Tongue (tissue), 1 donor: ENCODE measurements at regions not wholly inside any gene's neighbourhood (a gene's known extent, or its start where the extent isn't known, plus 50 kb on each side); places are given as distances from the start of the nearest gene placed in this dataset.

Experiments used
- DNase-seq: peaks from one replicate; pipeline ENCODE4 v3.0.0-alpha.2; 2015

GRCh38 chr3:170730071-170730812 is 139.8 kb downstream of the RPL22L1 start:
- DNase-seq: no peak

GRCh38 chr3:170728181-170728580 is 141.8 kb downstream of the RPL22L1 start:
- DNase-seq: no peak

GRCh38 chr3:170727754-170728153 is 141.9 kb upstream of the SLC7A14 start:
- DNase-seq: no peak

- no peak for DNase-seq
Observed at GRCh38 chr3:170726976-170727661, 141.2 kb upstream of the SLC7A14 start.

- no peak for DNase-seq
Observed at GRCh38 chr3:170725285-170725731, 139.4 kb upstream of the SLC7A14 start.

- DNase-seq: no peak
Observed at GRCh38 chr3:170724599-170725280, 138.9 kb upstream of the SLC7A14 start.

- DNase-seq: no peak
Observed at GRCh38 chr3:170723241-170723640, 137.4 kb upstream of the SLC7A14 start.

- no peak for DNase-seq
Observed at GRCh38 chr3:170721563-170721962, 135.7 kb upstream of the SLC7A14 start.

- DNase-seq: no peak
Observed at GRCh38 chr3:170719300-170719699, 133.4 kb upstream of the SLC7A14 start.

- DNase-seq: no peak
Observed at GRCh38 chr3:170718848-170719247, 133.0 kb upstream of the SLC7A14 start.

GRCh38 chr3:170717410-170718402 is 131.8 kb upstream of the SLC7A14 start:
- no peak for DNase-seq

GRCh38 chr3:170716172-170716805 is 130.4 kb upstream of the SLC7A14 start:
- DNase-seq: no peak

- no peak for DNase-seq
Observed at GRCh38 chr3:170714562-170715535, 129.0 kb upstream of the SLC7A14 start.

- DNase-seq: no peak
Observed at GRCh38 chr3:170714122-170714521, 128.2 kb upstream of the SLC7A14 start.

- no peak for DNase-seq
Observed at GRCh38 chr3:170713653-170714052, 127.8 kb upstream of the SLC7A14 start.

GRCh38 chr3:170712798-170713197 is 126.9 kb upstream of the SLC7A14 start:
- DNase-seq: no peak

GRCh38 chr3:170712336-170712735 is 126.5 kb upstream of the SLC7A14 start:
- DNase-seq: no peak

- no peak for DNase-seq
Observed at GRCh38 chr3:170711786-170712185, 125.9 kb upstream of the SLC7A14 start.

GRCh38 chr3:170709046-170709445 is 123.2 kb upstream of the SLC7A14 start:
- no peak for DNase-seq

- no peak for DNase-seq
Observed at GRCh38 chr3:170707899-170708298, 122.0 kb upstream of the SLC7A14 start.
